Stimulated activated CD8-positive, alpha-beta memory T cell treated with anti-CD3 and anti-CD28 coated beads, Interleukin-4, amount 100 ng/mL, for 48 hours (primary cell): ENCODE measurements at regions not wholly inside any gene's neighbourhood (a gene's known extent, or its start where the extent isn't known, plus 50 kb on each side); places are given as distances from the start of the nearest gene placed in this dataset.
"Not testable (repeated sequence)": the region's sequence is repeated elsewhere in the genome, so short reads cannot be mapped to it uniquely, and the experiment has no call there.

Source experiments
- DNase-seq: peaks from one replicate; pipeline ENCODE4 v3.0.0-alpha.2; 2020

DNA sequence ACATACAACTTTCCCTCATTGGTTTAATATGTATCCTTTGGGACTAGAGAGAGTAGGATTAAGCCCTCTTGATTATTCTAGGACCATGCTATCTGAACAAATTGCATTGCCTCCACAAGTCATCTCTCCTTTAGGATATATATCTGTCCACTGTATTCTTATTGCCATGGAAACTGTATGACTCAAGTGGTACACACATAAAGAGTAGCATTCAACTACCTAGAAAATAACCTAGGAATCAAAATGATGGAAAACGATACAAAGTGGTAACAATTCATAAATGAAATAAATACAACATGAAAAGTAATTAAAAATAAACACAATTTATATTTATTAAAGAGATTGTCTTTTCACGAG is 212.1 kb upstream of the P2RY1 start:
- DNase-seq = no peak

DNA sequence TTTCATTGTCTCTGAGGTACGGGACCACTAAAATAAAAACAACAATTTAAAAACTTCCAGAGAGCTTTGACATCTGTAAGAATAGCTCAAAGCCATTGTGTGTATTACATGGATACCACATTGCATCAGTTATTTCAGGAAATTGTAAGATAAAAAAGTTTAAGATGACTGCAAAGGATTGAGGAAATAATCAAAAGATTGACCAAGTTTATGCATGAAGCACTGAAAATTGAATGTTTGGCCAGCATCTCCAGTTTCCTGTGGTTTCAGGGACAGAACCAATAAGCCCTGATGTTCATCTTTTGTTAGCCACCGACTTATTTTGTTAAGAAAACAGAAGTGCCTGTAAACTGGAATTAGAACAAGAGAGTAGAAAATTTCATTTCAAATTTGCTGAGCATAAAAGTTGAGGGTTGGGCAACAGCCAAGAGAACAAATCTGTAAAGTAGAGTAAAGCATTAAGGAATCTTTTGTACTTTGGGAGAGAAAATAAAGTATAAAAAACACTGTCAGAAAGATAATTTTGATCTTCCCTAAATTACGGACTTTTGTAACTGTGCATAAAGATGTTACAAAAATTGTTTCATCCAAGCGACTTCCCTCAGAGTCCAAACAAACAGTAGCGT is 211.5 kb upstream of the P2RY1 start:
- DNase-seq = no peak

DNA sequence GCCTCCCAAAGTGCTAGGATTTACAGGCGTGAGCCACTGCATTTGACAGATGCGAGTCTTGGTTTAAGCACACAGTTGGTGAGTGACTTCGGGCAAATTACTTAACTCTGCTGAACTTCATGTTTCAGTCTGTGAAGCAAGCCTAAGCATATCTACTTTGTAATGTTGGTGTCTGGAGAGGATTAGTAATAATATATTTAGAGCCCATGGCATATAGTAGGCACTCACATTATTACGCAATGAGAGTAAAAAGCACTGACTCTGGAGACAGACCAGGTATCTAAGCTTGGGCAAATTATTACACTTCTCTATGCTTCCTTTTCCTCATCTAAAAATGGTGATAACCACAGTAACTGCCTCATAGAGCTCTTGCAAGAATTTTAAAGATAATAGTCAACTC is 208.7 kb upstream of the P2RY1 start:
- no peak for DNase-seq

GRCh38 chr3:152628496-152628895 is 206.4 kb upstream of the P2RY1 start:
- DNase-seq = no peak

- no peak for DNase-seq
These were observed 205.4 kb upstream of the P2RY1 start for GRCh38 chr3:152629363-152630122.

DNA sequence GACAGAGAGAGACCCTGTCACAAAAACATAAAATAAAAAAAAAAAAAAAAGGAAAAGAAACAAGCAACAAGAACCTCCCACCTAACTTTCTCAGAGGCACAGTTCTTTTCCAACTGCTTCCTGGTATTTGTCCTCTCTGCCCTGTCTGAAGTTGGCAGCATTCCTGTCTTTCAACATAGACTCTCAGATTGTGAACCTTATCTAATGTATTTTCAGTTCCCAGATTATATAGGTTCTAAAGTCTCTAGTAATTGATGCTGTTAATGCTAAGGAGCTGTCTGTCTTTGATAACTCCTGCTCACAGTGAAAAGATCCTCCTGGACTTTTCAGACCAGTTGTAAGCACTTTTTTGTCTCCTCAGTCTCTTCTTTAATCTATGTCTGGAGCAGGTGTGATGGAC is 199.5 kb upstream of the P2RY1 start:
- no peak for DNase-seq

DNA sequence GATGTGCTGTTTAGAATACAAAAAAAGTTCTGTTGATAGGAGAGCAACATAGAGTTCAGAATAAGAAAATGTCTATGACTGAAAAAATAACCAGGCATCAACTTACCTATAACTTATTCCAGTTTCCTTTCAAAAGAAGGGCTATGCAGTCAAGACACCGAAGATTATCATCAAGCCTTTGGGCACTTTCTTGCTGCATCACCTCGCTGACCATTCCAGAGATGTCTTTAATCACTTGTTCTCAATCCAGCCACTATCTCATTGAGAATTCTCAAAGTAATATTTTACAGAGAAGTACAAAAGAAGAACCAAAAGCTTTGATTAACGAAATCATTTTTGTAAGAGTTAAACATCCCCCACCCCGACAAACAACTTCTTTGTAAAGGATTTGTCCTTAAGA is 198.3 kb upstream of the P2RY1 start:
- no peak for DNase-seq

DNA sequence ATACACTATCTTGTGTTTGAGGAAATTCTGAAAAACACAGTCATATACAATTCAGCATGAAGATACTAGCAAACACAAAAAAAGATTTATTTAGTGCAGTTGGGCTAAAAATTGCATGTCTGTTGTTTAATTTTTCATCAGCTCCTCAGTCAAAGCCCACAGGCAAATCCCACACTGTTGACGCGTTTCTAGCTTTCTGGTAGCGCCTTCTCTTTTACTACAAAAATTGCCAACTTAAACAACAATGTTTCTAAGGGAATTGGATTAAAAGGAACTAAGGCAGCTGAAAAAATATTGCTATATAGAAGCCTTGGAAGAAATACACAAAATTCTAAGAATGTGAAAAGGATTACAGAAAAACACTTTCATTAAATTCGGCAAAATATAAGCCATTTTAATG is 196.7 kb upstream of the P2RY1 start:
- DNase-seq = no peak

GRCh38 chr3:152638707-152639450 is 196.1 kb upstream of the P2RY1 start:
- no peak for DNase-seq

GRCh38 chr3:152641198-152641597 is 193.7 kb upstream of the P2RY1 start:
- DNase-seq = no peak

GRCh38 chr3:152642658-152643057 is 192.3 kb upstream of the P2RY1 start:
- no peak for DNase-seq

GRCh38 chr3:152644478-152644877 is 190.5 kb upstream of the P2RY1 start:
- no peak for DNase-seq

DNA sequence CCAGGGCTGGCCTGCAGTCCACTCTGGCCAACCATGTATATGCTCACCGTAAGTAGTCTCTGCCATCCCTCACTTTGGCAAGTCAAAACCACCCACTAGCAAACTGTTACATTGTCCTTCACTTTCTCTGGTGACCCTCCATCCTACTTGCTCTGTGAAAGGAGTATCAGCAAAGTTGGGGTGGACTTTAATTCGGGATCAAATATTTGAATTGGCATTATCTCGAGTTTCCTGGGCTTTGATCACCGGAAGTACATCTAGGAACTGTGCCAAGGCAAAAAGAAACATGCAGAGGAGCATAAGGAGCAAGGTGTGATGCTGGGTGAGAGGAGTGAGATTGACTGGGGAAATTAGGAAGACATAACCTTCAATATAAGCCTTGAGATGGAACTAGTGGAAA is 188.9 kb upstream of the P2RY1 start:
- DNase-seq = no peak

GRCh38 chr3:152650177-152650576 is 184.8 kb upstream of the P2RY1 start:
- no peak for DNase-seq

DNA sequence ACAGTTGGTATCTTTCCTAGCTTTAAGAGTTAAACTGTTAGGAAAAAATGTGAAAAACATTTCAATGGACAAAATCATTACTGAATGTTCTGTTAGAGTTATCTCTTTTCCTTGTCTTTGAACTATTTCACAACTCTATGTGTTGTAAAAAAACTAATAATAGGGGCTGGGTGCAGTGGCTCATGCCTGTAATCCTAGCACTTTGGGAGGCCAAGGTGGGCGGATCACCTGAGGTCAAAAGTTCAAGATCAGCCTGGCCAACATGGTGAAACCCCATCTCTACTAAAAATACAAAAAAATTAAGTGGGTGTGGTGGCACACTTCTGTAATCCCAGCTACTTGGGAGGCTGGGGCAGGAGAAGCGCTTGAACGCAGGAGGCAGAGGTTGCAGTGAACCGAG is 184.0 kb upstream of the P2RY1 start:
- not testable (repeated sequence) for DNase-seq

DNA sequence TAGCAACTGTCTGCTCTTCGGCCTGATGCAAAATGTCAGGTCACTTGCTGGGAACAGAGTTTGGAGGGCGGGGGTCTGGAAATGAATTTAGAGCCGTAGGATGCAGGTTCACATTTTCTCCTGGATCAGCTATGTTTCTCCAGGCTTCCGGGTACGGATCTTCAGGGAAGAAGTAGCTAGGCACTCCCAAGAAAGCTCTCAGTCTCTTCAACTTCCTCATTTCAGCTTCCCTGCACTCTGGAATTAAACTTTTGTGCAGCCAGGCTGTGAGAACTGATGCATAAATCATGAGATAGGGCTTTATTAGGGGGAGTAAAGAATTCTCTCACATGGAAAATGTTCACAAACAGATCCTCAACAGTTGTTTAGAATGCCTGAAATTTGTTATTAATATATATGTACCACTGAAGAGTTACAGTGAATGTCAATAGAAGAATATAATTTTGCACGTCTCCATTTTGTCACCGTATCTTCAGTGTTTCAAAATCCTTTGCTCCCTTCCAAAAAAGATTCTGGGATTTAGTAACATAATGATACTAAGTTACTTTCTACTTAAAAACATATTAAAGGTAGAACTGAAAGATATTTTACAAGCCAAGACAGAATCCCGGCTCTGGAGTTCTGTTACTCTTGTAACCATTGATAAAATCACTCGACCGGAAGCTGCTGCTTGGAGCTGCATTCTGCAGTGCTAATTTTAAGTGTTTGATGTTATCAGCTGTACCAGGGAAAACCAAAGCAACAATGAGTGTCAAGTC is 178.5 kb upstream of the P2RY1 start:
- no peak for DNase-seq

- no peak for DNase-seq
These were observed 178.0 kb upstream of the P2RY1 start for GRCh38 chr3:152656972-152657355.

DNA sequence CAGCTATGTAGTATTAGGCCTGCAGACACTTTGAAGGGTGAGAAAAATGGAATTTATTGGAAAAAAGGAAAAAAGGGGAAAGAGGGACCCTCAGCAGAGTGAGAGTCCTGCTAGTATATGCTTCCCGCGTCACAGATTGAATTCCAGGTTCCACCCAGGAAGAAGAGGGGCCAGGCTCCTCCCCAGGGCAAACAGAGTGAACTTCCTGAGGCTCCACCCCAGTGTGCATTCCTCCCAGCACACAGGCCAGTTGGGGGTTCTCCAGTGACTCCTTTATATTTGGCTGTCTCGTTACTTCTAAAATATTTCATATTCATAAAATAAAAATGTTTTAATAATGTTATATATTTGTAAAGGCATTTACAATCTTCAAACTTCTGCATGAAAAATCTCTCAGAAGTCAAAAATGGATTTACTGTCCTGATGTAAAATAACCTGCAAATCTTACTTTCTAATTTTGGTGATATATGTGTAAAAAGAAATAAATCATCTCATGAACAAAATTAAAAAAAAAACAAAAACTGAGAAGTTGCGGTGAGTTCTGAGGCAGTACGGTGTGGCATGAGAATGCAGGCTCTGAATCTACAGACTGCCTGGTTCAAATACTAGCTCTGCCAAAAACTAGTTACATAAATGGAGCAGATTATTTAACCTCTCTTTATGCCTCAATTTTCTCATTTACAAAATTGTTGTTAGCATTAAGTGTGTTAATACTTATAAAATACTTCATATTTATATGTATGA is 175.8 kb upstream of the P2RY1 start:
- DNase-seq = no peak

DNA sequence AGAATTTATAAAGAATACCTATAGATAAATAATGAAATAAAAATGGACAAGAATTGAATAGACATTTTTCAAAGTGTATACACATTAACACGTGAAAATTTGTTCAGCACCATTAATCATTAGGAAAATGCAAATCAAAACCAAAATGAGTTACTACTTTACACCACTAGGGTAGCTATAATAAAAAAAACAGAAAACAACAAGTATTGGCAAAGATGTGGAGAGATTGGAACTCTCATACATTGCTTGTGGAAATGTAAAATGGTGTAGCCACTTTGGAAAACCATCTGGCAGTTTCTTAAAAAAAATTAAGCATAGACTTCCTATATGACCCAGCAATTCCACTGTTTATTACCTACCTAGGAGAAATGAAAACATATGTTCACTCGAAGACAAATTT is 172.8 kb upstream of the P2RY1 start:
- DNase-seq = no peak

DNA sequence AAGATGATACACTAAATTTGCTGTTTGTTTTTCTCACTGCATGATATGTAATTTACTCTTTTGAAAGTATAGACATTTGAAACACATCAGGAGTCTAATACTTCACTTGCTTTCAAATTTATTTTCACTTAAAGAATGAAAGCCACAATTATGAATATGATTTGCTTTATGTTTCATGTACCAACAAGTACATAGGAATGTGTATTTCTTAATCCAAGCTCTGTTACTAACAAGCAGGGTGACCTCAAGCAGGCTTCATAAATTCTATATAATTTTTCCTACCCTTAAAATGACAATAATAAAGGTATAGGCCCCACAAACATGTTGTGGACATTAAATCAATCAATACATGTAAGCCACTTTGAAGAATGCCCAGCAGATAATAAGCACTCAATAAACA is 170.2 kb upstream of the P2RY1 start:
- no peak for DNase-seq

GRCh38 chr3:152667267-152667666 is 167.7 kb upstream of the P2RY1 start:
- DNase-seq = no peak

DNA sequence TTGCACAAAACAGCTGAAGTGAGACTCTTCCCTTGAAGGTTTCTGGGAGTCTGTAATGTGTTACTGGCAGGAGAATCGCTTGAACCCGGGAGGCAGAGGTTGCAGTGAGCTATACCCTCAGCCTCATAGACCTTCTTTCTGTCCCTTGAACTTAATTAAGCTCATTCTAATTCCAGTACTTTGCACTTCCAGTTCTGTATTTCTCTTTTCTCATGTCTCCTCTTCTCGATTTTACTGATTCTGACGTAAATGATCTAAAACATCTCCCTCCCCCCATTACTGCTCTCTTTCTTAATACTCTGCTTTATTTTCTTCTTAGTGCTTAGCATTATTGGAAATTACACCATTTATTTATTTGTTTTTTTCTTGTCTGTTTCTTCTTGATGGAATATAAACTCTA is 165.4 kb upstream of the P2RY1 start:
- no peak for DNase-seq
